Neuronal stem cell (in vitro differentiated cells): ENCODE measurements at regions not wholly inside any gene's neighbourhood (a gene's known extent, or its start where the extent isn't known, plus 50 kb on each side); places are given as distances from the start of the nearest gene placed in this dataset.

ENCODE experiments used
- DNase-seq: peaks from one replicate; pipeline ENCODE4 v3.0.0-alpha.2; 2013; ENCODE audit warnings: low spot score
- H2AFZ ChIP-seq: one replicate; pipeline ENCODE4 v1.6.1; 2013; ENCODE audit warnings: mild to moderate bottlenecking, low read length, inconsistent platforms
- H2AK5ac ChIP-seq: 2 replicates; pipeline ENCODE4 v1.6.1; 2013; ENCODE audit warnings: low read depth, mild to moderate bottlenecking, inconsistent platforms, low read length, moderate library complexity, mixed read lengths
- H2BK120ac ChIP-seq: 2 replicates; pipeline ENCODE4 v1.6.1; 2013; ENCODE audit warnings: low read depth, mild to moderate bottlenecking, inconsistent platforms, low read length, moderate library complexity, mixed read lengths
- H2BK12ac ChIP-seq: one replicate; pipeline ENCODE4 v1.6.1; 2013; ENCODE audit warnings: low read length, inconsistent platforms
- H2BK15ac ChIP-seq: 2 replicates; pipeline ENCODE4 v1.6.1; 2013; ENCODE audit warnings: mild to moderate bottlenecking, low read length, inconsistent platforms, mixed read lengths
- H2BK5ac ChIP-seq: one replicate; pipeline ENCODE4 v1.6.1; 2013; ENCODE audit warnings: inconsistent platforms, mild to moderate bottlenecking, low read length, moderate library complexity
- H3K14ac ChIP-seq: one replicate; pipeline ENCODE4 v1.6.1; 2013; ENCODE audit warnings: low read length, inconsistent platforms
- H3K18ac ChIP-seq: 2 replicates; pipeline ENCODE4 v1.6.1; 2013; ENCODE audit warnings: low read length, inconsistent platforms
- H3K23ac ChIP-seq: 2 replicates; pipeline ENCODE4 v1.6.1; 2013; ENCODE audit warnings: low read depth, mild to moderate bottlenecking, mixed read lengths, low read length, inconsistent platforms; ENCODE audit not compliant: poor library complexity
- H3K27ac ChIP-seq: replicated peaks from 3 replicates; pipeline ENCODE4 v1.5.1; 2013; ENCODE audit warnings: low read length, inconsistent platforms
- H3K27me3 ChIP-seq, 3 experiments: 2 replicates each; pipeline ENCODE4 v1.6.1; 2013; ENCODE audit warnings: low read length in 3 of 3, mild to moderate bottlenecking in 2 of 3, inconsistent platforms in 1 of 3, low read depth in 1 of 3, mixed read lengths in 1 of 3, moderate library complexity in 1 of 3; ENCODE audit not compliant: control insufficient read depth in 3 of 3, insufficient read depth in 3 of 3
- H3K36me3 ChIP-seq, 2 donors: replicated peaks in 1 of 2; 2 replicates each; pipeline ENCODE4 v1.6.1; 2013; ENCODE audit warnings: low read length in 2 of 2; ENCODE audit not compliant: control insufficient read depth in 2 of 2, insufficient read depth in 2 of 2
- H3K4ac ChIP-seq: 2 replicates; pipeline ENCODE4 v1.6.1; 2013; ENCODE audit warnings: inconsistent platforms, mild to moderate bottlenecking, low read length, moderate library complexity
- H3K4me1 ChIP-seq, 2 donors: 1 replicate in 1 of 2; 2 replicates in 1 of 2; pipeline ENCODE4 v1.6.1; 2013; ENCODE audit warnings: low read length in 2 of 2, low read depth in 1 of 2; ENCODE audit not compliant: control insufficient read depth in 2 of 2, insufficient read depth in 1 of 2
- H3K4me2 ChIP-seq: one replicate; pipeline ENCODE4 v1.6.1; 2013; ENCODE audit warnings: mild to moderate bottlenecking, low read length, inconsistent platforms; ENCODE audit not compliant: insufficient read depth, poor library complexity, severe bottlenecking
- H3K4me3 ChIP-seq, 2 donors: 2 replicates each; pipeline ENCODE4 v1.5.1; 2013; ENCODE audit warnings: low read length in 2 of 2, mild to moderate bottlenecking in 2 of 2, inconsistent platforms in 1 of 2, moderate library complexity in 1 of 2
- H3K79me1 ChIP-seq: one replicate; pipeline ENCODE4 v1.6.1; 2013; ENCODE audit warnings: low read depth, mild to moderate bottlenecking, inconsistent platforms, low read length, moderate library complexity
- H3K9ac ChIP-seq: one replicate; pipeline ENCODE4 v1.6.1; 2013; ENCODE audit warnings: mild to moderate bottlenecking, low read depth, low read length, inconsistent platforms; ENCODE audit not compliant: poor library complexity
- H3K9me3 ChIP-seq, 2 donors: replicated peaks in 1 of 2; 2 replicates each; pipeline versions ENCODE3 to v1.6.1; 2013; ENCODE audit warnings: low read length in 2 of 2, mild to moderate bottlenecking in 2 of 2, inconsistent platforms in 1 of 2, low read depth in 1 of 2, mixed read lengths in 1 of 2, moderate library complexity in 1 of 2; ENCODE audit not compliant: control insufficient read depth in 2 of 2, insufficient read depth in 1 of 2
- H4K8ac ChIP-seq: one replicate; pipeline ENCODE4 v1.6.1; 2013; ENCODE audit warnings: low read depth, mild to moderate bottlenecking, inconsistent platforms, low read length, moderate library complexity
- H4K91ac ChIP-seq: one replicate; pipeline ENCODE4 v1.6.1; 2013; ENCODE audit warnings: low read length, low read depth, mild to moderate bottlenecking, inconsistent platforms; ENCODE audit not compliant: poor library complexity
- WGBS, 2 donors: extraction: QIAGEN DNeasy Blood & Tissue Kit; methylation state at CpG; one replicate each; pipeline ENCODE4 v1.1.7; 2013; ENCODE audit warnings: missing lambda C conversion rate in 2 of 2, mixed read lengths in 1 of 2; ENCODE audit not compliant: insufficient read length in 2 of 2, insufficient replicate concordance in 1 of 2; ENCODE audit errors: extremely low coverage in 2 of 2; 5-methylcytosine and 5-hydroxymethylcytosine counted together

DNA sequence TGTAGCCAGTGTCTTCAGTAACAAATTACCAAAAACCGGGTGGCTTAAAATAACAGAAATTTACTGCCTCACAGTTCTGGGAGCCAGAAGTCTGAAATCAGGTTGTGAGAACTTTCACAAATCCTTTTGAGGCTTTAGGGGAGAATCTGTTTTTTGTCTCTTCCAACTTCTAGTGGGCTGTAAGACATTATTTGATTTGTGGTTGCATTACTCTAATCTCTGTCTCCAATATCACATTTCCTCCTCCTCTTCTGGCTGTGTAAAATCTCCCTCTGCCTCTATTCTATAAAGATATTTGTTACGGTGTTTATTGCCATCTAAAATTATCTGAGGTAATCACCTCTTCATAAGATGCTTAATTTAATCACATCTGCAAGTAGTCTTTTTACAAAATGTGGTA, 1039.6 kb upstream of the LRRN3 start:
- Histone ChIP-seq H2AK5ac (no peak overlapping the region), H3K9me3 (no peaks in the 10 kb centered on the region), H2AFZ (peak overlapping the region; percentile 45), H3K4me2 (no peak overlapping the region), H3K79me1 (no peaks in the 10 kb centered on the region), H3K4ac (no peak overlapping the region), H3K4me1 (no peaks in the 10 kb centered on the region), H3K4me3 (no peak overlapping the region), H2BK12ac (no peak overlapping the region), H2BK15ac (no peak overlapping the region), H3K18ac (no peak overlapping the region), H4K91ac (no peak overlapping the region), H3K36me3 (no peaks in the 10 kb centered on the region), H2BK5ac (no peak overlapping the region), H3K14ac (no peak overlapping the region), H2BK120ac (no peak overlapping the region), H3K27me3 (no peaks in the 10 kb centered on the region), H4K8ac (no peak overlapping the region), H3K9ac (no peak overlapping the region), H3K27ac (no peak overlapping the region), H3K23ac (no peak overlapping the region)
- no CpG with 5 or more reads among the region's 2 CpGs for WGBS, 2 donors
- no peak for DNase-seq

DNA sequence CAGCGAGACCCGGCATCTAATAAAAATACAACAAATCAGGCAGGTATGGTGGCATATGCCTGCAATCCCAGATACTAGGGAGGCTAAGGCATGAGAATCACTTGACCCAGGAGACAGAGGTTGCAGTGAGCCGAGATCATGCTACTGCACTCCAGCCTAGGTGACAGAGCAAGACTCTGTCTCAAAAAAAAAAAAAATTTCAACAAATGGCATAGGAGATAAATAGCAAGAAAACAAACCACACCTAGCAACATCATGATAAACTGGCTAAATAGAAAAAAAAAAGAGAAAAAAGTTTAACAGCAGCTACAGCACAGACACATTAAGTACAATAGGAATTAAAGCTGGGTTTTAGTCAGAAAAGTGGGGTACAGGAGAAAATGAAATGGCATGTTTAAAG, 1034.6 kb upstream of the LRRN3 start:
- H3K9me3 ChIP-seq: no peaks in the 10 kb centered on the region
- H3K14ac ChIP-seq: no peak overlapping the region
- H3K27ac ChIP-seq: no peak overlapping the region
- H3K18ac ChIP-seq: no peak overlapping the region
- H4K91ac ChIP-seq: no peak overlapping the region
- no peaks in the 10 kb centered on the region for H3K4me1 ChIP-seq
- H2AFZ ChIP-seq: no peak overlapping the region
- no peak overlapping the region for H4K8ac ChIP-seq
- H3K4ac ChIP-seq: no peak overlapping the region
- no peaks in the 10 kb centered on the region for H3K36me3 ChIP-seq
- H3K4me3 ChIP-seq: no peak overlapping the region
- no peaks in the 10 kb centered on the region for H3K27me3 ChIP-seq
- H2BK5ac ChIP-seq: no peak overlapping the region
- no peak overlapping the region for H3K9ac ChIP-seq
- no peak overlapping the region for H3K4me2 ChIP-seq
- H3K79me1 ChIP-seq: no peaks in the 10 kb centered on the region
- H2AK5ac ChIP-seq: no peak overlapping the region
- no CpG with 5 or more reads among the region's 3 CpGs for WGBS, 2 donors
- no peak for DNase-seq
- H3K23ac ChIP-seq: no peak overlapping the region
- H2BK15ac ChIP-seq: no peak overlapping the region
- no peak overlapping the region for H2BK12ac ChIP-seq
- H2BK120ac ChIP-seq: no peak overlapping the region

DNA sequence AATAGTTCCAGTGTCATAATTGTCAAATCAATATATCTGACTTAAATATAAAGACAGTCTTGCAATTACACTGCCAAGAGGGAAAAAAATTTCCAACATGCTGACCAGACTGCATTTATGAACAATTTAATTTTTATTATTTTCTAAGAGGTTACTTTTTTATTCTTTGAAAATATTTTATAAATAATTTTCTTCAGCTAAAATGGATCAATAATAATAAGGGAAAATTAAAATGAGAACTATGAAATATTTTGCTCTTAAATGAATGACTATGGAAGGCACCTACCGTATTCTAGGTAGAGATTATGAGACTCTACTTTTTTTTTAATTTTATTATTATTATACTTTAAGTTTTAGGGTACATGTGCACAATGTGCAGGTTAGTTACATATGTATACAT, 1032.5 kb upstream of the LRRN3 start:
- no peak overlapping the region for H3K23ac ChIP-seq
- no peaks in the 10 kb centered on the region for H3K4me1 ChIP-seq
- no peak overlapping the region for H3K14ac ChIP-seq
- H3K4me3 ChIP-seq: no peak overlapping the region
- H3K4me2 ChIP-seq: no peak overlapping the region
- no peak overlapping the region for H2BK5ac ChIP-seq
- H4K91ac ChIP-seq: no peak overlapping the region
- H3K27ac ChIP-seq: no peak overlapping the region
- no peak overlapping the region for H2BK12ac ChIP-seq
- no peaks in the 10 kb centered on the region for H3K79me1 ChIP-seq
- no peaks in the 10 kb centered on the region for H3K9me3 ChIP-seq
- no peak overlapping the region for H4K8ac ChIP-seq
- no peak overlapping the region for H3K9ac ChIP-seq
- H2AFZ ChIP-seq: no peak overlapping the region
- H2AK5ac ChIP-seq: no peak overlapping the region
- no peak for DNase-seq
- no peak overlapping the region for H2BK120ac ChIP-seq
- H3K4ac ChIP-seq: no peak overlapping the region
- H2BK15ac ChIP-seq: no peak overlapping the region
- no CpG with 5 or more reads among the region's 1 CpG for WGBS, 2 donors
- H3K18ac ChIP-seq: no peak overlapping the region
- H3K27me3 ChIP-seq: no peaks in the 10 kb centered on the region
- H3K36me3 ChIP-seq: no peaks in the 10 kb centered on the region

DNA sequence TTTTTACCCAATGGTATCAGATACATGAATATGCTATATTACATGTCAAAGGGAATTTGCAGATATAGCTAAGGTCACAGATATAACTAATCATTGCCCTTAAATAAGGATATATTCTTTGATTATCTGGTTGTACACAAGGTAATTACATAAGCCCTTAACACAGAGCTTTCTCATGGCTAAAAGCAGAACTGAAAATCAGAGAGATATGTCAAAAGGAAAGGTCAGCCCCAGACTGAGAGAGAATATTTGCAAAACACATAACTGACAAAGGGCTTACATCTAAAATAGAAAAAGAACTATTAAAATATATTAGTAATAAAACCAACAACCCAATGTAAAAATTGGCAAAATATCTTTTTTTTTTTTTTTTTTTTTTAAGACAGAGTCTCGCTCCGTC, 1029.5 kb upstream of the LRRN3 start:
- Histone ChIP-seq H3K4ac (no peak overlapping the region), H2AFZ (no peak overlapping the region), H2BK5ac (no peak overlapping the region), H4K91ac (no peak overlapping the region), H2BK120ac (no peak overlapping the region), H3K4me3 (no peak overlapping the region), H3K79me1 (no peaks in the 10 kb centered on the region), H3K9ac (no peak overlapping the region), H2AK5ac (no peak overlapping the region), H4K8ac (no peak overlapping the region), H3K4me2 (no peak overlapping the region), H3K27me3 (no peaks in the 10 kb centered on the region), H3K9me3 (no peaks in the 10 kb centered on the region), H2BK12ac (no peak overlapping the region), H3K4me1 (peaks cover 0 to 2% of the 10 kb centered on the region in 2 donors), H3K18ac (no peak overlapping the region), H3K36me3 (no peaks in the 10 kb centered on the region), H3K23ac (no peak overlapping the region), H2BK15ac (no peak overlapping the region), H3K14ac (no peak overlapping the region), H3K27ac (no peak overlapping the region)
- no peak for DNase-seq
- no CpG with 5 or more reads among the region's 2 CpGs for WGBS, 2 donors
